H9 (cell line): ENCODE measurements at regions not wholly inside any gene's neighbourhood (a gene's known extent, or its start where the extent isn't known, plus 50 kb on each side); places are given as distances from the start of the nearest gene placed in this dataset.

ENCODE experiments used
- DNase-seq: peaks from one replicate; pipeline ENCODE4 v3.0.0-alpha.2; 2017
- H2AFZ ChIP-seq: one replicate; pipeline ENCODE4 v1.6.1; 2013; ENCODE audit warnings: mild to moderate bottlenecking, low read length, control low read depth, moderate library complexity
- H2AK5ac ChIP-seq: 2 replicates; pipeline ENCODE4 v1.6.1; 2013; ENCODE audit warnings: low read length, control low read depth, mixed read lengths; ENCODE audit not compliant: insufficient read length
- H2BK120ac ChIP-seq: one replicate; pipeline ENCODE4 v1.6.1; 2013; ENCODE audit warnings: low read depth, mild to moderate bottlenecking, low read length, control low read depth, inconsistent platforms; ENCODE audit not compliant: poor library complexity, severe bottlenecking
- H2BK12ac ChIP-seq: 2 replicates; pipeline ENCODE4 v1.6.1; 2013; ENCODE audit warnings: low read length, control low read depth, mixed read lengths, low read depth; ENCODE audit not compliant: insufficient read length
- H2BK15ac ChIP-seq: 2 replicates; pipeline ENCODE4 v1.6.1; 2013; ENCODE audit warnings: low read depth, low read length, control low read depth
- H2BK20ac ChIP-seq: one replicate; pipeline ENCODE4 v1.6.1; 2013; ENCODE audit warnings: low read depth, mild to moderate bottlenecking, low read length, control low read depth, inconsistent platforms; ENCODE audit not compliant: poor library complexity, severe bottlenecking
- H2BK5ac ChIP-seq: 2 replicates; pipeline ENCODE4 v1.6.1; 2013; ENCODE audit warnings: low read length, control low read depth, mixed read lengths; ENCODE audit not compliant: insufficient read length
- H3K14ac ChIP-seq: 2 replicates; pipeline ENCODE4 v1.6.1; 2013; ENCODE audit warnings: low read length, control low read depth; ENCODE audit not compliant: insufficient read depth
- H3K18ac ChIP-seq: 2 replicates; pipeline ENCODE4 v1.6.1; 2013; ENCODE audit warnings: low read depth, mild to moderate bottlenecking, mixed read lengths, low read length, control low read depth; ENCODE audit not compliant: insufficient read length
- H3K23ac ChIP-seq: 2 replicates; pipeline ENCODE4 v1.6.1; 2013; ENCODE audit warnings: low read length, control low read depth, mixed read lengths, low read depth; ENCODE audit not compliant: insufficient read length
- H3K23me2 ChIP-seq: 2 replicates; pipeline ENCODE4 v1.6.1; 2013; ENCODE audit warnings: low read depth, mild to moderate bottlenecking, mixed read lengths, low read length, control low read depth; ENCODE audit not compliant: insufficient read length, poor library complexity, severe bottlenecking
- H3K27ac ChIP-seq: 2 replicates; pipeline ENCODE4 v1.5.1; 2013; ENCODE audit warnings: low read length, control low read depth, mixed read lengths, low read depth; ENCODE audit not compliant: insufficient read length
- H3K27me3 ChIP-seq: 2 replicates; pipeline ENCODE4 v1.6.1; 2013; ENCODE audit warnings: low read length, control low read depth, inconsistent platforms; ENCODE audit not compliant: insufficient read depth
- H3K4ac ChIP-seq: 2 replicates; pipeline ENCODE4 v1.6.1; 2013; ENCODE audit warnings: low read depth, mild to moderate bottlenecking, control low read depth, inconsistent platforms, low read length, moderate library complexity
- H3K4me1 ChIP-seq: 2 replicates; pipeline ENCODE4 v1.6.1; 2013; ENCODE audit warnings: low read length, control low read depth, inconsistent platforms; ENCODE audit not compliant: insufficient read depth
- H3K4me2 ChIP-seq: 2 replicates; pipeline ENCODE4 v1.6.1; 2013; ENCODE audit warnings: low read length, control low read depth, mixed read lengths; ENCODE audit not compliant: insufficient read length, insufficient read depth
- H3K56ac ChIP-seq: 2 replicates; pipeline ENCODE4 v1.6.1; 2013; ENCODE audit warnings: low read depth, mild to moderate bottlenecking, mixed read lengths, low read length, control low read depth; ENCODE audit not compliant: insufficient read length
- H3K79me1 ChIP-seq: 2 replicates; pipeline ENCODE4 v1.6.1; 2013; ENCODE audit warnings: low read depth, mild to moderate bottlenecking, moderate library complexity, low read length, control low read depth, inconsistent platforms; ENCODE audit not compliant: insufficient read depth, poor library complexity, severe bottlenecking
- H3K79me2 ChIP-seq: 2 replicates; pipeline ENCODE4 v1.6.1; 2013; ENCODE audit warnings: low read length, control low read depth, inconsistent platforms; ENCODE audit not compliant: insufficient read depth
- H3K9ac ChIP-seq: 2 replicates; pipeline ENCODE4 v1.6.1; 2013; ENCODE audit warnings: low read length, control low read depth, mixed read lengths; ENCODE audit not compliant: insufficient read length; ENCODE audit errors: extremely low read depth
- H3K9me3 ChIP-seq: one replicate; pipeline ENCODE4 v1.6.1; 2013; ENCODE audit warnings: low read depth, low read length, inconsistent platforms; ENCODE audit not compliant: control insufficient read depth
- H3T11ph ChIP-seq: one replicate; pipeline ENCODE4 v1.6.1; 2013; ENCODE audit warnings: mild to moderate bottlenecking, low read length, control low read depth, inconsistent platforms
- H4K20me1 ChIP-seq: one replicate; pipeline ENCODE4 v1.6.1; 2013; ENCODE audit not compliant: control insufficient read depth, insufficient read length, insufficient read depth
- H4K5ac ChIP-seq: 2 replicates; pipeline ENCODE4 v1.6.1; 2013; ENCODE audit warnings: low read depth, mild to moderate bottlenecking, mixed read lengths, low read length, control low read depth; ENCODE audit not compliant: insufficient read length
- H4K8ac ChIP-seq: replicated peaks from 2 replicates; pipeline ENCODE4 v1.6.1; 2013; ENCODE audit warnings: low read length, control low read depth, mixed read lengths, low read depth; ENCODE audit not compliant: insufficient read length
- H4K91ac ChIP-seq: 2 replicates; pipeline ENCODE4 v1.6.1; 2013; ENCODE audit warnings: low read depth, mild to moderate bottlenecking, moderate library complexity, mixed read lengths, low read length, control low read depth; ENCODE audit not compliant: insufficient read length
- H3K27ac Mint-ChIP-seq, 3 experiments: 2 replicates in 2 of 3; 3 replicates in 1 of 3; pipeline ENCODE4 v1.8.0; 2020 to 2021; ENCODE audit warnings: mixed read lengths in 3 of 3, mild to moderate bottlenecking in 1 of 3, moderate library complexity in 1 of 3
- H3K27me3 Mint-ChIP-seq: 2 replicates; pipeline ENCODE4 v1.8.0; 2021; ENCODE audit warnings: low read depth, mild to moderate bottlenecking, moderate library complexity, mixed read lengths
- H3K36me3 Mint-ChIP-seq, 3 experiments: 2 replicates in 2 of 3; 3 replicates in 1 of 3; pipeline ENCODE4 v1.8.0; 2020 to 2021; ENCODE audit warnings: low read depth in 3 of 3, mixed read lengths in 3 of 3; ENCODE audit not compliant: insufficient read depth in 1 of 3
- H3K4me1 Mint-ChIP-seq, 2 experiments: 2 replicates each; pipeline ENCODE4 v1.8.0; 2020; ENCODE audit warnings: mixed read lengths in 2 of 2
- H3K4me3 Mint-ChIP-seq, 2 experiments: 2 replicates in 1 of 2; 3 replicates in 1 of 2; pipeline ENCODE4 v1.8.0; 2020 to 2021; ENCODE audit warnings: mild to moderate bottlenecking in 2 of 2, mixed read lengths in 2 of 2, moderate library complexity in 1 of 2
- H3K9me3 Mint-ChIP-seq, 2 experiments: 2 replicates in 1 of 2; 3 replicates in 1 of 2; pipeline ENCODE4 v1.8.0; 2020; ENCODE audit warnings: mild to moderate bottlenecking in 2 of 2, mixed read lengths in 2 of 2, moderate library complexity in 1 of 2
- CTCF ChIP-seq: fragments of 200-600 bp; sonication (generic); conservative IDR thresholded peaks from 3 replicates; pipeline ENCODE4 v1.8.0; 2021; ENCODE audit warnings: antibody characterized with exemption, mild to moderate bottlenecking

- Histone ChIP-seq H3K27me3 (no peaks in the 10 kb centered on the region), H2BK120ac (no peak overlapping the region), H3K4ac (no peak overlapping the region), H2AFZ (no peak overlapping the region), H3K9me3 (no peaks in the 10 kb centered on the region), H3K23ac (no peak overlapping the region), H4K8ac (no peak overlapping the region), H3K79me2 (no peaks in the 10 kb centered on the region), H2BK15ac (no peak overlapping the region), H3K18ac (no peak overlapping the region), H3K9ac (no peak overlapping the region), H4K20me1 (no peaks in the 10 kb centered on the region), H3K4me2 (no peak overlapping the region), H2BK5ac (no peak overlapping the region), H3K27ac (no peak overlapping the region), H2BK12ac (no peak overlapping the region), H3K56ac (no peak overlapping the region), H3K79me1 (no peaks in the 10 kb centered on the region), H3K14ac (no peak overlapping the region), H3T11ph (no peak overlapping the region), H3K23me2 (no peaks in the 10 kb centered on the region), H3K4me1 (no peaks in the 10 kb centered on the region), H2BK20ac (no peak overlapping the region), H2AK5ac (no peak overlapping the region), H4K91ac (no peak overlapping the region), H4K5ac (no peak overlapping the region)
- H3K27me3 Mint-ChIP-seq: no peaks in the 10 kb centered on the region
- no peak overlapping the region for H3K4me3 Mint-ChIP-seq
- TF ChIP-seq CTCF: no peak
- H3K27ac Mint-ChIP-seq: peak overlapping the region in 1 of 3 experiments; percentile 56; a peak in 2 of 7 replicates
- H3K9me3 Mint-ChIP-seq: no peaks in the 10 kb centered on the region
- no peak for DNase-seq
- peaks cover 6 to 8% of the 10 kb centered on the region in 2 experiments for H3K4me1 Mint-ChIP-seq
- no peaks in the 10 kb centered on the region for H3K36me3 Mint-ChIP-seq
Measured at GRCh38 chr18:44392933-44393332, 287.8 kb upstream of the SETBP1 start.
